HG02763 (cell line): ENCODE measurements at regions not wholly inside any gene's neighbourhood (a gene's known extent, or its start where the extent isn't known, plus 50 kb on each side); places are given as distances from the start of the nearest gene placed in this dataset.
"Not testable (repeated sequence)": the region's sequence is repeated elsewhere in the genome, so short reads cannot be mapped to it uniquely, and the experiment has no call there.

ENCODE experiments used
- ATAC-seq: cut with Tn5 transposase; IDR thresholded peaks from one replicate; pipeline ENCODE4 v1.9.1; 2021; ENCODE audit warnings: mild to moderate bottlenecking, moderate library complexity; ENCODE audit not compliant: unreplicated experiment

DNA sequence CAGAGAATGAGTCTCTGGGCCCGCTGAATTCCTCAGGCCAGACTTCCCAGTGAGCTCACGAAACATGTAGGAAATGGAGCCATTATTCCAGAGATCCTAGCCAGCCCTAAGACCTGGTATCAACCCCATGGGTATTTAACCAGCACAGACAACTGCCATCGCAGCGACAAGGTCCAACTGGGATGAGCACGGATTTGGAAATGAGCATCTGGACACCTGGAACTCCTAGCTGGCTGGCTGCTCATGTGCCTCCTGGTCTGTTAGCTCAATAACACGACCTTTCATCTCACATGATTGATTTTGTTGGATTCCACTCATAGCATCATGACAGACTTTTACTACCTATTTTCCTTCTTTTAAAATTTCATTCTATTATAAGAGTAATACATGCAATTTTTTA, 51.0 kb downstream of the POU3F3 start:
- ATAC-seq: no peak

- no peak for ATAC-seq
Observed at GRCh38 chr2:104909317-104909716, 55.4 kb downstream of the POU3F3 start.

DNA sequence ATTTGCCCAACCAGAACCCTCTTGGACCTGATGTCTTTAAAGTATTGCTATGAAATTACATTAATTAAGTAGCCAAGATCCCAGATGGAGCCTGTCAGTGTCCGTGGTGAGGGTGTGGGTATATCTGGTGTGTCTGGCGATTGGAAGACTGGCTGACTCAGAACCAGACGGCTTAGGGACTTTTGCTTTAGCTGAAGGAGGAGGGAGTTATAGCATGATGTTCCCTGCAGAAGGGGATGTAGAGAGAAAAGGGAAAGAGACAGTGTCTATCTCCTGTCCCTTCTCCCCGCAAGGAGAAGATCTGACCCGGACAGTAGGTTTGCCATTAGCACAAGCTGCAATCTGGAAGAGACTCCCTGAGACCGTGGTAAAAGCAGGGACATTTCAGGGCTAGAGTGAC, 60.6 kb downstream of the POU3F3 start:
- no peak for ATAC-seq

DNA sequence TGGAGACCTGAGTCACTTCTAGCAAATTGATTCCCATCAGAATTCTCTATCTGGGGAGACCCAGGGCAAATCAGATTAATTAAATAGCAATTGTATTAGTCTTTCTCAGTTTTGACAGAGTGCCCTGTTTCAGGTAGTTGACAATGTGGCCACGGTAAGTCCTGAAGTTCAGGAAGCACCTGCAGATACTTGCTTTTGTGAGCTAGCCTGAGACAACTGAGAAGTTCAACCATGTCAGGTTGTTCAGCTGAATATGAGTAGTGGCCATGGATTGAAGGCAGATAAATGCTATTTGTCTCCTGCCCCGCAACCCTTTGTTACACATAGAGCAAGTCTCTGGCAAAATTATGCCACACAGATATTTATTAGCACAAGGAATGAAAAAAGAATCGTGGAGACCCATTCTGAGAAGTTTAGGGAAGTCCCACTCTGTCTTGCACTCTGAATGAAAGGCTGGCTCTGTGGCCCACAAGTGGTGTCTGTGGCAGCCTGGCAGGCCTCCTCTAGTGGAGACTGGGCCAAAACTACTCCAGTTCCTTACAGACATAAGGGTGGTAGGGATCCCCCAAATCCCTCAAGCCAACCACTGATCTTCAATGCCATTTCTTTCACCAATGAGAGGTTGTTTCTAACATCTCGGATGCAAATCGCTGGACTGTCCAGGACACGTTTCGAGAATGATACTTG, 61.3 kb downstream of the POU3F3 start:
- ATAC-seq: no peak

GRCh38 chr2:104919127-104919526, 65.2 kb downstream of the POU3F3 start:
- ATAC-seq: no peak

DNA sequence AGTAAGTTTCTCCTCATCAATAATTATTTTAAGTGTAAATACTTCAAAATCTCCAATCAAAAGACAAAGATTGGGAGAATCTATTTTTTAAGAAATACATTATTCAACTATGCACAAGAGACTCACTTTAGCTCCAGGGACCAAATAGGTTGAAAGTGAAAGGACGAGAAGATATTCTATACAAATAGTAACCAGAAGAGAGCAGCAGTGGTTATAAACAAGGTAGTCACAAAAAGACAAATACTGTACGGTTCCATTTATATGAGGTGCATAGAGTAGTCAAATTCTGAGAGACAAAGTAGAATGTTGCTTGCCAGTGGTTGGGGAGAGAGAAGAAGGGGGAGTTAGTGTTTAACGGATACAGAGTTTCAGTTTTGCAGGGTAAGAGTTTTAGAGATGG, 69.8 kb downstream of the POU3F3 start:
- no peak for ATAC-seq

DNA sequence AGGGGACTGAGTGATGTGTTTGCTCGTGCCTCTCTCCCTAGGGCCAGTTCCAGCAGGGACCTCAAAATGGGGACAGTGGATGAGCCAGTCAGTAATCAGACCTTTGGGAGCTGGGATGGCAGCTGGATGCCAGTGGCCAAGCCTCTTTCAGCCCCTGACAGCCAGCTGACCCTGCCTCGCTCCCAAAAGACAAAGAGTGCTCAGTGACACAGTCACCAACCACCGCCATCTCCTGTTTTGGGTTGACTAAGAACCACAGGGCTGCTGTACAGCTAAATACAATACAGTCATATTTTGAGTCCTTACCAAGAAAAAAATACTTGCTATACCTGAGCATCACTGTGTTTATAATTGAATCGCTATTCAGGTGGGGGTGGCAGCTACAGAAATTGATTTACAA, 75.7 kb downstream of the POU3F3 start:
- no peak for ATAC-seq

DNA sequence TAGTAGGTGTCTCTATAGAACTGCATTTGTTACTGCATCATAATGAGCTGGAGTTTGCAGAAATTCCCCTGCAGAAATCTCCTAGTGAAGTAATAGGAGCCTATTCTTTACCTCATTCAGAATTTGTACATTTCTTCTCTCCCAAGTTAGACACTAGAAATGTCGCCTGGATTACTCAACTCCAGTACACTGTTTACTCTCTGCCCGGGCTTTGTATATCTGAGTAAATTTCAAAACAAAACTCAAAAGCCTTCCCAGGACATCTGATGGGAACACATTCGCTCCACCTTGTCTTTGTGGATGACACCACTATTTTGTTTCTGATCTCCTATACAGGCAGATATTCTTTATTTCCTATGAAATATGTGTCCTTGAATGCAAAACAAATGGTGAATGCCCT, 76.8 kb downstream of the POU3F3 start:
- ATAC-seq: no peak

- no peak for ATAC-seq
Observed at GRCh38 chr2:104932243-104932642, 78.3 kb downstream of the POU3F3 start.

DNA sequence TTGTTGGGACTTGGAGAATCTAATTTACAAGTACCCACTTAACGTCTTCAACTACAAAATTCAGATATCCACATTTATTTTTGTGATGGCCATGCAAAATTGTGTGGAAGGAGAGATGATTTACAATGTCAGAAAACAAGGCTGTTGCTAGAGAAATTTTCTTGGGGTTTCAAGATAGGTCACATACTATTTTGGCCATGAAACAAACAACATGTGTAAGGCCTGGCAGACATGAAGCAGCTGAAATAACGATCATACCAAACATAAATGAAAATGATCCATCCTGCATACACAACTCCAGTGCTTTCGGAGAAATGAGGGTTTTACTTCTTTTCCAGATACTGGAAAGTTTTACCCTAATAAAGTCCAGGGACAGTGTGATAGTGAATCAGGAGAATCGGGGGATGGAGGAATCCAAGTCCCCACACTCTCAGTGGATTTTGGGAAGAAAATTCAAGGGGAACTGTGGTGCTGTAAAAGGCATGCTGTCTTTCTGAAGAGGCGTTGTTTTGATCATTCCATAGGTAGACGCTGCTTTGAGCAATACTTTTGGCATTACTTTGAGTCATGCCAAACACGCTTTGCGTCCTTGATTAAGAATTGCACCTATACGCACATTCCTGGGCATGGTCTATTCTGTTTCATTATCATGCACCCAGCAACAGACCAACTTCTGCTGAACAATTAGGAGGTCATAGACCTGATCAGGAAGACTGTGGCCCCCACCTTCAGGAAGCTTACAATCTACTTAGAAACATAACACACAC, 79.4 kb downstream of the POU3F3 start:
- ATAC-seq: no peak

DNA sequence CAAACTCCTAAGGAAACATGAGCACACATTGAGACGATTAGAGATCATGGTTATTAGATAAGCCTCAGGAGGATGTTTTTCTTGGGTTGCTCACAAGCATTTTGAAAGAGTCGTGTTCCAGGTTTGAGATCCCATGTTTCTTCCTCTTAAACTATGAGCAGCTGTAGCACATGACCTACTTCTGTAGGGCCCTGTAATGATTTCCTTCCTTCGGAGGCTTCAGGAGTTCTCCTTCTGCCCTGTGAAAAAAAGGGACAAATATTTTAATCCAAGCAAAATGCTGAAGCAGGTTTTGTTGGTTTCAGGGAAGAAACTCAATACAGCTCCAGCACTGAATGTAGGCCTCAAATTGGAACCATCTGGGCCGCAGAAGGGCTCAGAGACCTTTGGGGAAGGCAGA, 82.6 kb downstream of the POU3F3 start:
- ATAC-seq: no peak

GRCh38 chr2:104938231-104938941, 84.5 kb downstream of the POU3F3 start:
- peak; percentile 95 for ATAC-seq

DNA sequence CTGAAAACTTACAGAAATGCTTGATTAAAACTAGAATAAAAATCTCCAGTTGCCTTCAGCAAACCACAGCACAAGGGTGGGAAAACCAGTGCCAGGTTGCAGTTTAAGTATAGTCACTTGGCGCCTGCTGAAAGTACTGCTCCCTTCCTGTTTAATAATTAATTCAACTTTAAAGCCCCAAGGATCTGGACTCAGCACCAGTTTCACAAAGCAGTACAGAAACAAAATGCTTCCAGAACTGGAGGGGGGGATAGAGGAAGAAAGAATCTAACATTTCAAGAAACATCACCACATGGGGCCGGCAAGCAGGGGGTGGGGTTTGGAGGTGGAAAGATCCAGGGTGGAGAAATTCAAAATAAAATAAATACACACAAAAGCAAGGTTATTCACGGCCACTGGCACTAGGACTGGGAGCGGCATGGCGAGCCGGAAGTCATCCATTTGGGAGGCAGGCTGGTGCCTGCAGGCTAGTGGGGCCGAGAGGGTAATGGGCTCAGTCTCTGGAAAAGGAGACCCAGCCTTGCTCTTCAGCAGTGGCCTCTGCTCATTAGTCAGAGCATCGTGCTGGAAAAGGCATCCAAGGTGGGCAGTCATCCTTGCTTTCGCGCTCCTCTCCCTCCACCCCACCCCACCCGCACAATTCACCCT, 85.8 kb downstream of the POU3F3 start:
- no peak for ATAC-seq

GRCh38 chr2:104944495-104944894, 90.6 kb downstream of the POU3F3 start:
- ATAC-seq: no peak

DNA sequence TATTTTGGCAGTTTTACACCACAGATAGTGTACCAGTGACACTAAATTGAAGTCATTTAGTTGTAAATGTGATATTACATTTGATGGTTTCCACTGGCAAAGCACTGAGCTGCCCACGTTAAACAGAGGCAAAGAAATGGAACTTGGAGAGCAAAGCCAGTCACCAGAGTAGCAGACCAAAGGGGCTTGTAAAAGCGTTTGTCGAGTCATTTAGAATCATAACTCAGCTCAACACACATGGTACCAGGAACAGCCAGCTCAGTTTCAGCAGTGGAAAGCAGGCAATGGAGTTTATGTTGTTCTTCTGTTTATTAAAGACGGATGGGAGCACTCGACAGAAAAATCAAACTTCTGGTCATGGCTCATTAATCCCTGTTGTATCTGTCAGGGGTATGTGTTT, 91.2 kb downstream of the POU3F3 start:
- ATAC-seq: no peak

GRCh38 chr2:104945866-104946265, 92.0 kb downstream of the POU3F3 start:
- no peak for ATAC-seq

GRCh38 chr2:104947456-104947855, 90.4 kb upstream of the MRPS9 start:
- not testable (repeated sequence) for ATAC-seq

- no peak for ATAC-seq
Observed at GRCh38 chr2:104952976-104953375, 84.9 kb upstream of the MRPS9 start.

DNA sequence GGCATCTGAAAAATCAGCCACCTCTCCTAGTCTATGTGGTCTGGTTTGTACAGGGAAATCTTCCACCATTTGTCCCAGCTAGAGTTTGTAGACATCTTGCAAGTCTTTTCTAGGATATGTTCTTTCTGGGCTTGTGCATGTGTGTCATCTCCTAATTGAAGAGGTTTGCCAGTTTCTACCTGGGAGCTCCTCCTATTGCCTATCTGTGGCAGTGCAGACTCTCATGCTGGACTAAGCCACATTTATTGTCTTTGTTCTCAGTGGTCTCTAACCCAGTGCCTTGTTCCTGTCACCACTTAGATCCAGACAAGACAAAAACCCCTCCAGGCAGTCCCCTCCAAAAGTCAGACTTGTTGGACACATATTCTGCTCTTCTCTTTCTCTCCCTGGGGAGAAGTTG, 72.0 kb upstream of the MRPS9 start:
- no peak for ATAC-seq

GRCh38 chr2:104969564-104969963, 68.3 kb upstream of the MRPS9 start:
- ATAC-seq: no peak

GRCh38 chr2:104975371-104975770, 62.5 kb upstream of the MRPS9 start:
- ATAC-seq: no peak
